Gastroesophageal sphincter (tissue), 4 donors: ENCODE measurements at regions not wholly inside any gene's neighbourhood (a gene's known extent, or its start where the extent isn't known, plus 50 kb on each side); places are given as distances from the start of the nearest gene placed in this dataset.

Experiments
- ATAC-seq: fragments of 150-250 bp; one replicate; pipeline ENCODE4 v1.9.1; 2016; ENCODE audit warnings: mild to moderate bottlenecking, moderate library complexity
- H3K27ac ChIP-seq, 4 donors: fragments of 200-600 bp; sonication (generic) in 3 of 4; 1 replicate in 3 of 4; 2 replicates in 1 of 4; pipeline ENCODE4 v1.5.1; 2016 to 2019
- H3K27me3 ChIP-seq: fragments of 200-600 bp; sonication (generic); one replicate; pipeline ENCODE4 v1.5.1; 2019
- H3K36me3 ChIP-seq, 2 donors: fragments of 200-600 bp; sonication (generic); one replicate each; pipeline ENCODE4 v1.5.1; 2019; ENCODE audit warnings: control low read depth in 1 of 2
- H3K4me1 ChIP-seq, 3 donors: fragments of 200-600 bp; sonication (generic); 1 replicate in 2 of 3; 2 replicates in 1 of 3; pipeline ENCODE4 v1.5.1; 2016 to 2019; ENCODE audit warnings: control low read depth in 2 of 3
- H3K4me3 ChIP-seq, 2 donors: fragments of 200-600 bp; sonication (generic); one replicate each; pipeline ENCODE4 v1.5.1; 2019; ENCODE audit warnings: mild to moderate bottlenecking in 1 of 2, moderate library complexity in 1 of 2
- H3K9me3 ChIP-seq, 3 donors: fragments of 200-600 bp; sonication (generic); one replicate each; pipeline ENCODE4 v1.5.1; 2017 to 2019; ENCODE audit warnings: control low read depth in 2 of 3
- CTCF ChIP-seq, 4 experiments: fragments of 200-600 bp in 2 of 4; fragments of 450-650 bp in 2 of 4; sonication (generic) in 1 of 4; IDR thresholded peaks; one replicate each; pipeline ENCODE4 v1.5.1; 2017 to 2019; ENCODE audit warnings: antibody characterized with exemption in 4 of 4, mild to moderate bottlenecking in 2 of 4, moderate library complexity in 2 of 4
- EP300 ChIP-seq: sonication (generic); formaldehyde crosslinking; IDR thresholded peaks from one replicate; pipeline ENCODE4 v1.6.1; 2017; ENCODE audit warnings: antibody characterized with exemption, mild to moderate bottlenecking
- POLR2A ChIP-seq, 2 donors: fragments of 450-650 bp; IDR thresholded peaks; one replicate each; pipeline ENCODE4 v1.6.1; 2017; ENCODE audit warnings: antibody characterized with exemption in 2 of 2, mild to moderate bottlenecking in 2 of 2, moderate library complexity in 1 of 2
- POLR2AphosphoS5 ChIP-seq: sonication (generic); formaldehyde crosslinking; IDR thresholded peaks from one replicate; pipeline ENCODE4 v1.6.1; 2017; ENCODE audit warnings: antibody characterized with exemption
- WGBS, 2 donors: methylation state at CpG; one replicate each; pipeline ENCODE4 v1.1.5; 2018; ENCODE audit warnings: low coverage in 1 of 2; 5-methylcytosine and 5-hydroxymethylcytosine counted together

- H3K36me3 ChIP-seq: no peaks in the 10 kb centered on the region
- H3K27ac ChIP-seq: no peak overlapping the region
- no peaks in the 10 kb centered on the region for H3K4me1 ChIP-seq
- no peaks in the 10 kb centered on the region for H3K27me3 ChIP-seq
- H3K4me3 ChIP-seq: no peak overlapping the region
- peaks cover 0 to 7% (median 0%) of the 10 kb centered on the region in 3 donors for H3K9me3 ChIP-seq
- no peak for ATAC-seq
- WGBS, 2 donors: 63 to 91% methylated on average over 1 to 3 of the region's 3 CpGs
- TF ChIP-seq POLR2A (IDR thresholded peaks at IDR 0.05) (no peak), POLR2AphosphoS5 (no peak), EP300 (no peak), CTCF (IDR thresholded peaks at IDR 0.05) (no peak)
Measured at GRCh38 chr2:21489080-21489479, 365.3 kb downstream of the TDRD15 start.

GRCh38 chr2:21498016-21498415, 374.2 kb downstream of the TDRD15 start:
- WGBS, 2 donors: 54 to 65% methylated on average over 4 of the region's 4 CpGs
- H3K4me1 ChIP-seq: no peaks in the 10 kb centered on the region
- no peak overlapping the region for H3K4me3 ChIP-seq
- no peaks in the 10 kb centered on the region for H3K36me3 ChIP-seq
- ATAC-seq: no peak
- H3K27me3 ChIP-seq: no peaks in the 10 kb centered on the region
- H3K9me3 ChIP-seq: no peaks in the 10 kb centered on the region
- no peak for TF ChIP-seq POLR2A (IDR thresholded peaks at IDR 0.05)
- no peak for TF ChIP-seq CTCF (IDR thresholded peaks at IDR 0.05)
- TF ChIP-seq POLR2AphosphoS5: no peak
- TF ChIP-seq EP300: no peak
- no peak overlapping the region for H3K27ac ChIP-seq

- H3K27ac ChIP-seq: no peak overlapping the region
- H3K9me3 ChIP-seq: no peaks in the 10 kb centered on the region
- no peaks in the 10 kb centered on the region for H3K27me3 ChIP-seq
- H3K36me3 ChIP-seq: no peaks in the 10 kb centered on the region
- H3K4me3 ChIP-seq: no peak overlapping the region
- no peaks in the 10 kb centered on the region for H3K4me1 ChIP-seq
- 33 to 35% methylated on average over 4 of the region's 4 CpGs for WGBS, 2 donors
- no peak for TF ChIP-seq EP300
- no peak for TF ChIP-seq POLR2AphosphoS5
- no peak for TF ChIP-seq POLR2A (IDR thresholded peaks at IDR 0.05)
- ATAC-seq: no peak
Measured at GRCh38 chr2:21500401-21500945, 376.7 kb downstream of the TDRD15 start.

GRCh38 chr2:21501376-21502027, 377.7 kb downstream of the TDRD15 start:
- Histone ChIP-seq H3K27ac (no peak overlapping the region), H3K4me1 (no peaks in the 10 kb centered on the region), H3K9me3 (no peaks in the 10 kb centered on the region), H3K36me3 (no peaks in the 10 kb centered on the region), H3K4me3 (no peak overlapping the region), H3K27me3 (no peaks in the 10 kb centered on the region)
- WGBS, 2 donors: 50 to 80% methylated on average over 1 to 5 of the region's 5 CpGs
- ATAC-seq: no peak
- no peak for TF ChIP-seq EP300
- TF ChIP-seq CTCF (IDR thresholded peaks at IDR 0.05): no peak
- TF ChIP-seq POLR2A (IDR thresholded peaks at IDR 0.05): no peak
- TF ChIP-seq POLR2AphosphoS5: no peak

GRCh38 chr2:21515903-21516302, 392.1 kb downstream of the TDRD15 start:
- 86% methylated on average over 1 of the region's 1 CpG; no CpG with 5 or more reads in 1 of the 2 donors for WGBS, 2 donors
- TF ChIP-seq POLR2AphosphoS5 (no peak), EP300 (no peak), POLR2A (IDR thresholded peaks at IDR 0.05) (no peak), CTCF (IDR thresholded peaks at IDR 0.05) (no peak)
- H3K27me3 ChIP-seq: no peaks in the 10 kb centered on the region
- no peak overlapping the region for H3K4me3 ChIP-seq
- H3K4me1 ChIP-seq: no peaks in the 10 kb centered on the region
- no peak for ATAC-seq
- no peaks in the 10 kb centered on the region for H3K9me3 ChIP-seq
- H3K27ac ChIP-seq: no peak overlapping the region
- H3K36me3 ChIP-seq: no peaks in the 10 kb centered on the region
